ENCODE measurements at regions not wholly inside any gene's neighbourhood (a gene's known extent, or its start where the extent isn't known, plus 50 kb on each side); places are given as distances from the start of the nearest gene placed in this dataset.

- Histone ChIP-seq H3K27me3 (ENCODE audit: insufficient read depth, low read depth) (no peaks in the 10 kb centered on the region), H3K27ac (no peak overlapping the region), H3K9ac (no peak overlapping the region), H4K20me1 (ENCODE audit: insufficient read depth) (no peaks in the 10 kb centered on the region), H3K4me1 (ENCODE audit: low read depth, poor library complexity, severe bottlenecking) (no peaks in the 10 kb centered on the region), H2AFZ (ENCODE audit: low read depth) (no peak overlapping the region), H3K4me3 (IDR thresholded peaks at IDR 0.05; ENCODE audit: insufficient read depth, low read depth, low read length) (no peak overlapping the region), H3K79me2 (ENCODE audit: insufficient read depth, low read depth) (no peaks in the 10 kb centered on the region), H3K36me3 (ENCODE audit: insufficient read depth) (no peaks in the 10 kb centered on the region), H3K4me2 (no peak overlapping the region)
- TF ChIP-seq CTCF (conservative IDR thresholded peaks at IDR 0.05; ENCODE audit: low read depth, low read length), result no peak
These were observed 186.0 kb downstream of the MID1IP1 start for GRCh38 chrX:38987198-38987651.

DNA sequence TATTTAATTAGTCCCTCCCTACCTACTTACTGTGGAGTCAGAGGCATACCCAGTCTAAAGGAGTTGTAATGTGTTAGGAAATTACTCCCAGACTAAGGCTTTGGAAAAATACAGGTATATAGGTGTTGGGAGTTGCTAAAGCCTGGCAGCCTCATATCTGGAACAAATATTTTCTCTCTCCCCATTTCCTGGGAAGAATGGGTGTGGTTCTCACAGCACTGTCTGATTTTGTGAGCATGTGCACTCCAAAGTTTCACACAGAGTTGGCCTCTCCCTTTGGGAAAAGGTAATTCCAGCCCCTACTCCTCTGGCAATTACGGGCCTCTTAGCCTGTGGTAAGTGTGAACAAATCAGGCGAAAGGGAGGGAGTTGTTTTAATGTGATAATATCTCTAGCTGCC is 187.0 kb downstream of the MID1IP1 start:
- no peak overlapping the region for H2AFZ ChIP-seq (ENCODE audit: low read depth)
- no peaks in the 10 kb centered on the region for H3K4me1 ChIP-seq (ENCODE audit: low read depth, poor library complexity, severe bottlenecking)
- H3K36me3 ChIP-seq (ENCODE audit: insufficient read depth), result no peaks in the 10 kb centered on the region
- TF ChIP-seq CTCF (conservative IDR thresholded peaks at IDR 0.05; ENCODE audit: low read depth, low read length), result no peak
- no peak overlapping the region for H3K9ac ChIP-seq
- H4K20me1 ChIP-seq (ENCODE audit: insufficient read depth), result no peaks in the 10 kb centered on the region
- H3K79me2 ChIP-seq (ENCODE audit: insufficient read depth, low read depth), result no peaks in the 10 kb centered on the region
- H3K4me2 ChIP-seq, result no peak overlapping the region
- H3K27ac ChIP-seq, result no peak overlapping the region
- H3K27me3 ChIP-seq (ENCODE audit: insufficient read depth, low read depth), result no peaks in the 10 kb centered on the region
- no peak overlapping the region for H3K4me3 ChIP-seq (IDR thresholded peaks at IDR 0.05; ENCODE audit: insufficient read depth, low read depth, low read length)

DNA sequence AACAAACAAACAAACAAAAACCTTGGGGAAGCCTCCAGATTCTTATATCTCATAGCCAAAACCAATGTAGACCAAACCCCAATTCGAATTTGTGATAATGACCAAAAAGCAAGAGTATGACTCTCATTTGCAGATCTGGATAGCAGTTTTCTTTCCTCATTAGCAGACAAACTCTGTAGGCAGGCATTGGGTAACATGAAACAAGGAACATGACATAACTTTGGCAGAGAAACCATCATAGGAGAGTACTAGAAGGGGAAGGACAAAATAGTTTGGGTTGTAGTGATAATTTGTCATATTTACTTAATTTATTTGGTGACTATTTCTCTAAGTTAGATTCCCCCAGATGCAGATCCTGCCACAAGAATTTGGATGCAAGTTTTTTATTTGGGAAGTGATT is 187.8 kb downstream of the MID1IP1 start:
- no peak for TF ChIP-seq CTCF (conservative IDR thresholded peaks at IDR 0.05; ENCODE audit: low read depth, low read length)
- no peak overlapping the region for H2AFZ ChIP-seq (ENCODE audit: low read depth)
- no peaks in the 10 kb centered on the region for H4K20me1 ChIP-seq (ENCODE audit: insufficient read depth)
- H3K4me2 ChIP-seq, result no peak overlapping the region
- H3K36me3 ChIP-seq (ENCODE audit: insufficient read depth), result no peaks in the 10 kb centered on the region
- no peak overlapping the region for H3K27ac ChIP-seq
- H3K4me1 ChIP-seq (ENCODE audit: low read depth, poor library complexity, severe bottlenecking), result no peaks in the 10 kb centered on the region
- no peaks in the 10 kb centered on the region for H3K79me2 ChIP-seq (ENCODE audit: insufficient read depth, low read depth)
- H3K4me3 ChIP-seq (IDR thresholded peaks at IDR 0.05; ENCODE audit: insufficient read depth, low read depth, low read length), result no peak overlapping the region
- H3K27me3 ChIP-seq (ENCODE audit: insufficient read depth, low read depth), result no peaks in the 10 kb centered on the region
- no peak overlapping the region for H3K9ac ChIP-seq

GRCh38 chrX:38991656-38992440 is 190.6 kb downstream of the MID1IP1 start:
- Histone ChIP-seq H3K79me2 (ENCODE audit: insufficient read depth, low read depth) (no peaks in the 10 kb centered on the region), H2AFZ (ENCODE audit: low read depth) (no peak overlapping the region), H3K36me3 (ENCODE audit: insufficient read depth) (no peaks in the 10 kb centered on the region), H3K4me2 (no peak overlapping the region), H3K4me3 (IDR thresholded peaks at IDR 0.05; ENCODE audit: insufficient read depth, low read depth, low read length) (no peak overlapping the region), H3K9ac (no peak overlapping the region), H3K27me3 (ENCODE audit: insufficient read depth, low read depth) (no peaks in the 10 kb centered on the region), H3K4me1 (ENCODE audit: low read depth, poor library complexity, severe bottlenecking) (no peaks in the 10 kb centered on the region), H3K27ac (no peak overlapping the region), H4K20me1 (ENCODE audit: insufficient read depth) (no peaks in the 10 kb centered on the region)
- no peak for TF ChIP-seq CTCF (conservative IDR thresholded peaks at IDR 0.05; ENCODE audit: low read depth, low read length)
